ENCODE measurements at regions not wholly inside any gene's neighbourhood (a gene's known extent, or its start where the extent isn't known, plus 50 kb on each side); places are given as distances from the start of the nearest gene placed in this dataset.

GRCh38 chr10:124342821-124343170, 75.9 kb downstream of the OAT start:
- TF ChIP-seq EP300 (IDR thresholded peaks at IDR 0.05) (no peak), POLR2AphosphoS5 (IDR thresholded peaks at IDR 0.05) (no peak), CTCF (IDR thresholded peaks at IDR 0.05) (no peak), POLR2A (IDR thresholded peaks at IDR 0.05) (no peak)

GRCh38 chr10:124342136-124342820, 76.4 kb downstream of the OAT start:
- Histone ChIP-seq H3K9me3 (no peaks in the 10 kb centered on the region), H3K4me1 (no peaks in the 10 kb centered on the region), H3K36me3 (no peaks in the 10 kb centered on the region), H3K27ac (no peak overlapping the region), H3K27me3 (no peaks in the 10 kb centered on the region), H3K4me3 (no peak overlapping the region)
- ATAC-seq, result no peak
- TF ChIP-seq EP300 (IDR thresholded peaks at IDR 0.05) (no peak), POLR2A (IDR thresholded peaks at IDR 0.05) (no peak), CTCF (IDR thresholded peaks at IDR 0.05) (no peak), POLR2AphosphoS5 (IDR thresholded peaks at IDR 0.05) (no peak)
- WGBS, 2 donors (ENCODE audit: low coverage in 1 of 2), result 86 to 100% methylated on average over 1 to 5 of the region's 15 CpGs

More at GRCh38 chr10:124342821-124343170, 75.9 kb downstream of the OAT start:
- Histone ChIP-seq H3K4me1 (no peaks in the 10 kb centered on the region), H3K36me3 (no peaks in the 10 kb centered on the region), H3K27me3 (no peaks in the 10 kb centered on the region), H3K27ac (no peak overlapping the region), H3K4me3 (no peak overlapping the region), H3K9me3 (no peaks in the 10 kb centered on the region)
- no peak for ATAC-seq
- WGBS, 2 donors (ENCODE audit: low coverage in 1 of 2), result 93 to 94% methylated on average over 3 of the region's 5 CpGs

GRCh38 chr10:124341768-124342135, 77.0 kb downstream of the OAT start:
- H3K4me1 ChIP-seq, result no peaks in the 10 kb centered on the region
- ATAC-seq, result no peak

GRCh38 chr10:124340033-124340760, 78.5 kb downstream of the OAT start:
- no peak overlapping the region for H3K4me3 ChIP-seq
- TF ChIP-seq CTCF (IDR thresholded peaks at IDR 0.05), result no peak
- no peak for TF ChIP-seq POLR2A (IDR thresholded peaks at IDR 0.05)
- no peak for TF ChIP-seq EP300 (IDR thresholded peaks at IDR 0.05)
- no peak for TF ChIP-seq POLR2AphosphoS5 (IDR thresholded peaks at IDR 0.05)
- ATAC-seq, result no peak
- no peak overlapping the region for H3K27ac ChIP-seq
- WGBS, 2 donors (ENCODE audit: low coverage in 1 of 2), result 43 to 88% methylated on average over 1 to 2 of the region's 10 CpGs
- no peaks in the 10 kb centered on the region for H3K36me3 ChIP-seq
- H3K4me1 ChIP-seq, result no peaks in the 10 kb centered on the region
- no peaks in the 10 kb centered on the region for H3K27me3 ChIP-seq
- no peaks in the 10 kb centered on the region for H3K9me3 ChIP-seq

More at GRCh38 chr10:124341768-124342135, 77.0 kb downstream of the OAT start:
- H3K27ac ChIP-seq, result no peak overlapping the region
- no peaks in the 10 kb centered on the region for H3K36me3 ChIP-seq
- H3K27me3 ChIP-seq, result no peaks in the 10 kb centered on the region
- H3K9me3 ChIP-seq, result no peaks in the 10 kb centered on the region
- WGBS, 2 donors (ENCODE audit: low coverage in 1 of 2), result 69% methylated on average over 3 of the region's 3 CpGs; no CpG with 5 or more reads in 1 of the 2 donors
- TF ChIP-seq POLR2AphosphoS5 (IDR thresholded peaks at IDR 0.05) (no peak), EP300 (IDR thresholded peaks at IDR 0.05) (no peak), POLR2A (IDR thresholded peaks at IDR 0.05) (no peak), CTCF (IDR thresholded peaks at IDR 0.05) (no peak)
- no peak overlapping the region for H3K4me3 ChIP-seq

Data from gastroesophageal sphincter (tissue), 4 donors.